OCI-LY3 (cell line): ENCODE measurements at regions not wholly inside any gene's neighbourhood (a gene's known extent, or its start where the extent isn't known, plus 50 kb on each side); places are given as distances from the start of the nearest gene placed in this dataset.

Experiments
- H2AFZ ChIP-seq: fragments of 200-600, 300-600 bp; shearing (Covaris generic); 2 replicates; pipeline ENCODE4 v1.6.0; 2014; ENCODE audit warnings: antibody characterized with exemption, low read depth, low read length
- H3K27ac ChIP-seq: fragments of 200-600, 300-600 bp; sonication (generic); 2 replicates; pipeline ENCODE4 v1.5.1; 2014; ENCODE audit warnings: mild to moderate bottlenecking, low read length, moderate library complexity, mixed read lengths
- H3K27me3 ChIP-seq: fragments of 200-600, 300-600 bp; sonication (generic); 2 replicates; pipeline ENCODE4 v1.6.1; 2014; ENCODE audit warnings: low read depth, low read length, mixed read lengths
- H3K36me3 ChIP-seq: fragments of 200-600, 300-600 bp; sonication (generic); replicated peaks from 2 replicates; pipeline ENCODE3; 2014; ENCODE audit warnings: low read depth, low read length, mixed read lengths
- H3K4me1 ChIP-seq: fragments of 300-600, 200-600 bp; sonication (generic); 2 replicates; pipeline ENCODE4 v1.6.1; 2014; ENCODE audit warnings: low read length, mixed read lengths
- H3K4me2 ChIP-seq: fragments of 200-600, 300-600 bp; sonication (generic); 2 replicates; pipeline ENCODE4 v1.6.1; 2014; ENCODE audit warnings: low read length, mixed read lengths
- H3K4me3 ChIP-seq: fragments of 300-600, 200-600 bp; sonication (generic); 2 replicates; pipeline ENCODE4 v1.5.1; 2014; ENCODE audit warnings: antibody characterized with exemption, mild to moderate bottlenecking, low read length, moderate library complexity
- H3K79me2 ChIP-seq: fragments of 300-600, 200-600 bp; shearing (Covaris generic); 2 replicates; pipeline ENCODE4 v1.6.1; 2014; ENCODE audit warnings: mild to moderate bottlenecking, low read length, mixed read lengths
- H3K9ac ChIP-seq: fragments of 300-600, 200-600 bp; shearing (Covaris generic); 2 replicates; pipeline ENCODE4 v1.6.0; 2014; ENCODE audit warnings: mild to moderate bottlenecking, low read length, moderate library complexity
- H3K9me3 ChIP-seq: fragments of 200-600, 300-600 bp; shearing (Covaris generic); 2 replicates; pipeline ENCODE4 v1.6.1; 2014; ENCODE audit warnings: low read length, mixed read lengths; ENCODE audit not compliant: insufficient read depth
- H4K20me1 ChIP-seq: fragments of 200-600, 300-600 bp; sonication (generic); 2 replicates; pipeline ENCODE4 v1.6.1; 2016; ENCODE audit warnings: low read length, mixed read lengths; ENCODE audit not compliant: insufficient read depth
- EZH2phosphoT487 ChIP-seq: fragments of 200-600 bp; shearing (Covaris generic); IDR thresholded peaks from 2 replicates; pipeline ENCODE4 v1.6.1; 2018; ENCODE audit warnings: antibody characterized with exemption, mixed run types, low read depth
- TF ChIP-seq, protein P1 (sequence below): fragments of 200-600, 300-600 bp; sonication (generic); IDR thresholded peaks from 2 replicates; pipeline ENCODE4 v1.5.1; 2014; ENCODE audit warnings: antibody characterized with exemption, low read length, low read depth

DNA sequence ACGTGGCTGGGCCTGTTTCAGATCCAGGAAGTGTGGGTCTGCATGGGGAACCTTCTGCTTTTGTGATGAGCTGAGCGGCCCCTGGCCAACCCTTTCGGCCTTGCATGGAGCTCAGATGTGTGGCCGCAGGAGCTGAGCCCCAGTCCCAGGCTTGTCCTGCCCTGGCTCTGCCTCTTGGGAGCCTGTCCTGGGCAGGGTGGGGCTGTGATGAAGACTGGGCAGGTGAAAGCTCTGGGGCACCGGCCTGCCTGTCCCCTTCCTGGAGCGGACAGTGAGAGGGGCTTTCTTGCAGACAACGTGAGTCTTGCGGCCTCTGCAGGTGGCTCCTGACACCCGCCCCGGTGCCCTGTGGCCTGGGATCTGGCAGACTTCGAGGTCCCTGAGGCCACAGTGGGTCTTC is 1296.6 kb downstream of the BRD1 start:
- Histone ChIP-seq H3K4me3 (no peak overlapping the region), H3K9me3 (no peaks in the 10 kb centered on the region), H3K27ac (no peak overlapping the region), H2AFZ (no peak overlapping the region), H3K4me2 (no peak overlapping the region), H4K20me1 (no peaks in the 10 kb centered on the region), H3K4me1 (no peaks in the 10 kb centered on the region), H3K27me3 (no peaks in the 10 kb centered on the region), H3K9ac (no peak overlapping the region), H3K36me3 (no peaks in the 10 kb centered on the region), H3K79me2 (no peaks in the 10 kb centered on the region)
- TF ChIP-seq, protein P1, sequence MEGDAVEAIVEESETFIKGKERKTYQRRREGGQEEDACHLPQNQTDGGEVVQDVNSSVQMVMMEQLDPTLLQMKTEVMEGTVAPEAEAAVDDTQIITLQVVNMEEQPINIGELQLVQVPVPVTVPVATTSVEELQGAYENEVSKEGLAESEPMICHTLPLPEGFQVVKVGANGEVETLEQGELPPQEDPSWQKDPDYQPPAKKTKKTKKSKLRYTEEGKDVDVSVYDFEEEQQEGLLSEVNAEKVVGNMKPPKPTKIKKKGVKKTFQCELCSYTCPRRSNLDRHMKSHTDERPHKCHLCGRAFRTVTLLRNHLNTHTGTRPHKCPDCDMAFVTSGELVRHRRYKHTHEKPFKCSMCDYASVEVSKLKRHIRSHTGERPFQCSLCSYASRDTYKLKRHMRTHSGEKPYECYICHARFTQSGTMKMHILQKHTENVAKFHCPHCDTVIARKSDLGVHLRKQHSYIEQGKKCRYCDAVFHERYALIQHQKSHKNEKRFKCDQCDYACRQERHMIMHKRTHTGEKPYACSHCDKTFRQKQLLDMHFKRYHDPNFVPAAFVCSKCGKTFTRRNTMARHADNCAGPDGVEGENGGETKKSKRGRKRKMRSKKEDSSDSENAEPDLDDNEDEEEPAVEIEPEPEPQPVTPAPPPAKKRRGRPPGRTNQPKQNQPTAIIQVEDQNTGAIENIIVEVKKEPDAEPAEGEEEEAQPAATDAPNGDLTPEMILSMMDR, result no peak
- no peak for TF ChIP-seq EZH2phosphoT487

DNA sequence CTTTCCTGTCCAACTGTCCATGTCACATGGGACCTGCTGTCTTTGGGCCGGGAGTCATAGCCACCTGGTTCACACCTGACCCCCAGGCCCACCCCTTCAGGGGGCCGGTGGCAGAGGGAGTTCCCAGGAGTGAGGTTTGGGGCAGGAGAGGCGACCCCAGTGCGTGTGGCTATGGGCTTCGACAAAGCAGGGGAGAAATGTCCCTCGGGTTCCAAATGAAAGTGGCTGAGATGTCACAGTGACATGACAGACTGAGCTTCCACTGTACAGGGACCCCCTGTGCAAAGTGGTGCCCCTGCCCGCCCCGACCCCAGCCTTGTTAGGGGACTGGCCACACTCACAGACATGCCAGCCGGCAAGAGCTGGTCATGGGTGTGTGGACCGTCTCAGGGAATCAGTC is 1297.0 kb downstream of the BRD1 start:
- no peaks in the 10 kb centered on the region for H3K9me3 ChIP-seq
- no peak overlapping the region for H3K27ac ChIP-seq
- no peak overlapping the region for H3K9ac ChIP-seq
- no peaks in the 10 kb centered on the region for H3K36me3 ChIP-seq
- no peaks in the 10 kb centered on the region for H4K20me1 ChIP-seq
- H3K27me3 ChIP-seq, result no peaks in the 10 kb centered on the region
- no peak overlapping the region for H3K4me3 ChIP-seq
- H3K79me2 ChIP-seq, result no peaks in the 10 kb centered on the region
- TF ChIP-seq, protein P1, result no peak
- TF ChIP-seq EZH2phosphoT487, result no peak
- no peak overlapping the region for H3K4me2 ChIP-seq
- no peaks in the 10 kb centered on the region for H3K4me1 ChIP-seq
- no peak overlapping the region for H2AFZ ChIP-seq

DNA sequence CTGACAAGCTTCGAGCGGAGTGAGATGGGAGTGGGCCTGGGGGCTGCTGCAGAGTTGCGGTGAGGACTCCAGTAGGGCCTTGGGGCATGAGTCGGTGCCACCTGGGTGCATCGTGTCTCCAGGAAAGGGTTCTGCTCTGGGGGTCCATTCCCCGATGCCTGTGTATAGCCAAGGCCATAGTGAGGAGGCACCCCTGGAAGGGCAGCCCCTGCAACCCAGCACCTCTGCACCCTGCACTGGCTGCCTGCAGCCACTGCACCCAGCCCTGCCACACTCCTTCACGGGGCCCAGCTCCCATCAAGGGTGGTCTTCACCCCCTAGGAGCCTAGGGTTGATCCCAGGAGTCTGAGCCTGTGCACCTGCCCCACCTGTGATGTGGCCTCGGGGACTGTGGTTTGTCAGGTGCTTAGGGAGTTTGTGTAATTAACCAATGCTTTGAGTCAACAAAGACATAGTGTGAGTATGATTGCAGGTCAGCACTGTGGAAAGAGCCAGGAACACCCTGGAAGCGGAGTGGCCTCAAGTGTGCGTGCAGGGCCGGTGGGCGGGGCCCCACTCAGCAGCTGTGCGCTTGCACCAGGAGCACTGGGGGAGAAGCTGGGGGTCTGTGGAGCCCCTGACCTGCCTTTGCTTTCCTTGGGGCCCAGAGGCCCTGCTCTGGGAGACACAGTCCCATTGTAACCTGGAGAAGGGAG is 1299.3 kb downstream of the BRD1 start:
- Histone ChIP-seq H3K9ac (no peak overlapping the region), H3K27me3 (no peaks in the 10 kb centered on the region), H4K20me1 (no peaks in the 10 kb centered on the region), H3K4me1 (no peaks in the 10 kb centered on the region), H2AFZ (no peak overlapping the region), H3K79me2 (no peaks in the 10 kb centered on the region), H3K4me3 (no peak overlapping the region), H3K27ac (no peak overlapping the region), H3K9me3 (no peaks in the 10 kb centered on the region), H3K36me3 (no peaks in the 10 kb centered on the region), H3K4me2 (no peak overlapping the region)
- TF ChIP-seq, protein P1, result no peak
- TF ChIP-seq EZH2phosphoT487, result no peak

DNA sequence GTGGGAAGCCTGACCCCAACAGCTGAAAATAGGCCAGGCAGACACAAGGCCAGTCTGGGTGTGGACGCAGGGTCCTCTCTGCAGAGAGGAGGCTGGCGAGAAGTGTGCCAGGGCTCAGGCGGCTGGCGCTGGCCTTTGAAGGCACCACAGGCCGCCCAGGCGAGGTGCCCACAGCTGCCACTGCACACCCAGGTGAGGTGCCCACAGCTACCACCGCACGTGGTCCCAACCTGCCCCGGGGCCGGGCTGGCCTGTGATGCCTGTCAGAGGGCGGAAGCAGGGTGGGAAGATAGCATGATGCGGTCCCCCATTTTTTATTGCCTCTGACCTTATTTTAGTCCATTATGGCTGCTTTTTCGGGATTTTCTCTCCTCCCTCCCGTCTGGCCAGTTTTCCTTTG is 1303.9 kb downstream of the BRD1 start:
- Histone ChIP-seq H3K4me3 (no peak overlapping the region), H3K9me3 (no peaks in the 10 kb centered on the region), H3K4me2 (no peak overlapping the region), H3K9ac (no peak overlapping the region), H3K4me1 (no peaks in the 10 kb centered on the region), H3K36me3 (no peaks in the 10 kb centered on the region), H3K79me2 (no peaks in the 10 kb centered on the region), H4K20me1 (no peaks in the 10 kb centered on the region), H2AFZ (no peak overlapping the region), H3K27ac (no peak overlapping the region), H3K27me3 (no peaks in the 10 kb centered on the region)
- TF ChIP-seq, protein P1, result no peak
- TF ChIP-seq EZH2phosphoT487, result no peak
